GM12864 (cell line): ENCODE measurements at regions not wholly inside any gene's neighbourhood (a gene's known extent, or its start where the extent isn't known, plus 50 kb on each side); places are given as distances from the start of the nearest gene placed in this dataset.

Experiments used
- DNase-seq: peaks from one replicate; pipeline ENCODE4 v3.0.0-alpha.2; 2011; ENCODE audit warnings: low read depth
- H3K4me3 ChIP-seq: 2 replicates; pipeline ENCODE4 v1.5.1; 2011; ENCODE audit warnings: mild to moderate bottlenecking, low read depth, low read length, control low read depth
- CTCF ChIP-seq: IDR thresholded peaks from 2 replicates; pipeline ENCODE4 v1.5.1; 2011; ENCODE audit warnings: low read depth, mild to moderate bottlenecking, moderate library complexity, low read length, control low read depth, inconsistent platforms; ENCODE audit errors: missing control alignments

- no peak overlapping the region for H3K4me3 ChIP-seq
- DNase-seq, result no peak
- TF ChIP-seq CTCF, result no peak
These were observed 166.7 kb downstream of the KCNA5 start for GRCh38 chr12:5210179-5210922.

GRCh38 chr12:5210923-5211290 lies 167.2 kb downstream of the KCNA5 start:
- no peak for DNase-seq
- TF ChIP-seq CTCF, result no peak
- no peak overlapping the region for H3K4me3 ChIP-seq

GRCh38 chr12:5213336-5213735 lies 169.7 kb downstream of the KCNA5 start:
- no peak overlapping the region for H3K4me3 ChIP-seq
- no peak for DNase-seq
- no peak for TF ChIP-seq CTCF

- no peak overlapping the region for H3K4me3 ChIP-seq
- TF ChIP-seq CTCF, result no peak
- no peak for DNase-seq
These were observed 170.3 kb downstream of the KCNA5 start for GRCh38 chr12:5213990-5214389.

- TF ChIP-seq CTCF, result no peak
- DNase-seq, result no peak
These were observed 174.3 kb downstream of the KCNA5 start for GRCh38 chr12:5217936-5218335.

GRCh38 chr12:5220099-5220498 lies 176.4 kb downstream of the KCNA5 start:
- H3K4me3 ChIP-seq, result no peak overlapping the region
- no peak for TF ChIP-seq CTCF
- no peak for DNase-seq

More at GRCh38 chr12:5217936-5218335, 174.3 kb downstream of the KCNA5 start:
- no peak overlapping the region for H3K4me3 ChIP-seq

- TF ChIP-seq CTCF, result no peak
- no peak overlapping the region for H3K4me3 ChIP-seq
- DNase-seq, result no peak
These were observed 177.2 kb downstream of the KCNA5 start for GRCh38 chr12:5220835-5221234.
